H1 (cell line): ENCODE measurements at regions not wholly inside any gene's neighbourhood (a gene's known extent, or its start where the extent isn't known, plus 50 kb on each side); places are given as distances from the start of the nearest gene placed in this dataset.

Experiments used
- KDM4A ChIP-seq: IDR thresholded peaks from one replicate; pipeline ENCODE4 v1.7.1; 2012; ENCODE audit warnings: low read depth, mild to moderate bottlenecking, moderate library complexity, low read length, inconsistent platforms; ENCODE audit not compliant: severe bottlenecking
- SIN3A ChIP-seq, 2 experiments: IDR thresholded peaks in 1 of 2; conservative IDR thresholded peaks in 1 of 2; 2 replicates each; pipeline ENCODE4 v1.6.1; 2011 to 2012; ENCODE audit warnings: low read length in 2 of 2, improper control_type of control experiment in 1 of 2, low read depth in 1 of 2, mild to moderate bottlenecking in 1 of 2
- TF ChIP-seq, protein P1 (sequence below): fragments of 300-600 bp; sonication (generic); IDR thresholded peaks from 2 replicates; pipeline ENCODE4 v1.7.1; 2012; ENCODE audit warnings: low read length, moderate library complexity, mild to moderate bottlenecking, inconsistent platforms; ENCODE audit not compliant: insufficient replicate concordance

- TF ChIP-seq, protein P1, sequence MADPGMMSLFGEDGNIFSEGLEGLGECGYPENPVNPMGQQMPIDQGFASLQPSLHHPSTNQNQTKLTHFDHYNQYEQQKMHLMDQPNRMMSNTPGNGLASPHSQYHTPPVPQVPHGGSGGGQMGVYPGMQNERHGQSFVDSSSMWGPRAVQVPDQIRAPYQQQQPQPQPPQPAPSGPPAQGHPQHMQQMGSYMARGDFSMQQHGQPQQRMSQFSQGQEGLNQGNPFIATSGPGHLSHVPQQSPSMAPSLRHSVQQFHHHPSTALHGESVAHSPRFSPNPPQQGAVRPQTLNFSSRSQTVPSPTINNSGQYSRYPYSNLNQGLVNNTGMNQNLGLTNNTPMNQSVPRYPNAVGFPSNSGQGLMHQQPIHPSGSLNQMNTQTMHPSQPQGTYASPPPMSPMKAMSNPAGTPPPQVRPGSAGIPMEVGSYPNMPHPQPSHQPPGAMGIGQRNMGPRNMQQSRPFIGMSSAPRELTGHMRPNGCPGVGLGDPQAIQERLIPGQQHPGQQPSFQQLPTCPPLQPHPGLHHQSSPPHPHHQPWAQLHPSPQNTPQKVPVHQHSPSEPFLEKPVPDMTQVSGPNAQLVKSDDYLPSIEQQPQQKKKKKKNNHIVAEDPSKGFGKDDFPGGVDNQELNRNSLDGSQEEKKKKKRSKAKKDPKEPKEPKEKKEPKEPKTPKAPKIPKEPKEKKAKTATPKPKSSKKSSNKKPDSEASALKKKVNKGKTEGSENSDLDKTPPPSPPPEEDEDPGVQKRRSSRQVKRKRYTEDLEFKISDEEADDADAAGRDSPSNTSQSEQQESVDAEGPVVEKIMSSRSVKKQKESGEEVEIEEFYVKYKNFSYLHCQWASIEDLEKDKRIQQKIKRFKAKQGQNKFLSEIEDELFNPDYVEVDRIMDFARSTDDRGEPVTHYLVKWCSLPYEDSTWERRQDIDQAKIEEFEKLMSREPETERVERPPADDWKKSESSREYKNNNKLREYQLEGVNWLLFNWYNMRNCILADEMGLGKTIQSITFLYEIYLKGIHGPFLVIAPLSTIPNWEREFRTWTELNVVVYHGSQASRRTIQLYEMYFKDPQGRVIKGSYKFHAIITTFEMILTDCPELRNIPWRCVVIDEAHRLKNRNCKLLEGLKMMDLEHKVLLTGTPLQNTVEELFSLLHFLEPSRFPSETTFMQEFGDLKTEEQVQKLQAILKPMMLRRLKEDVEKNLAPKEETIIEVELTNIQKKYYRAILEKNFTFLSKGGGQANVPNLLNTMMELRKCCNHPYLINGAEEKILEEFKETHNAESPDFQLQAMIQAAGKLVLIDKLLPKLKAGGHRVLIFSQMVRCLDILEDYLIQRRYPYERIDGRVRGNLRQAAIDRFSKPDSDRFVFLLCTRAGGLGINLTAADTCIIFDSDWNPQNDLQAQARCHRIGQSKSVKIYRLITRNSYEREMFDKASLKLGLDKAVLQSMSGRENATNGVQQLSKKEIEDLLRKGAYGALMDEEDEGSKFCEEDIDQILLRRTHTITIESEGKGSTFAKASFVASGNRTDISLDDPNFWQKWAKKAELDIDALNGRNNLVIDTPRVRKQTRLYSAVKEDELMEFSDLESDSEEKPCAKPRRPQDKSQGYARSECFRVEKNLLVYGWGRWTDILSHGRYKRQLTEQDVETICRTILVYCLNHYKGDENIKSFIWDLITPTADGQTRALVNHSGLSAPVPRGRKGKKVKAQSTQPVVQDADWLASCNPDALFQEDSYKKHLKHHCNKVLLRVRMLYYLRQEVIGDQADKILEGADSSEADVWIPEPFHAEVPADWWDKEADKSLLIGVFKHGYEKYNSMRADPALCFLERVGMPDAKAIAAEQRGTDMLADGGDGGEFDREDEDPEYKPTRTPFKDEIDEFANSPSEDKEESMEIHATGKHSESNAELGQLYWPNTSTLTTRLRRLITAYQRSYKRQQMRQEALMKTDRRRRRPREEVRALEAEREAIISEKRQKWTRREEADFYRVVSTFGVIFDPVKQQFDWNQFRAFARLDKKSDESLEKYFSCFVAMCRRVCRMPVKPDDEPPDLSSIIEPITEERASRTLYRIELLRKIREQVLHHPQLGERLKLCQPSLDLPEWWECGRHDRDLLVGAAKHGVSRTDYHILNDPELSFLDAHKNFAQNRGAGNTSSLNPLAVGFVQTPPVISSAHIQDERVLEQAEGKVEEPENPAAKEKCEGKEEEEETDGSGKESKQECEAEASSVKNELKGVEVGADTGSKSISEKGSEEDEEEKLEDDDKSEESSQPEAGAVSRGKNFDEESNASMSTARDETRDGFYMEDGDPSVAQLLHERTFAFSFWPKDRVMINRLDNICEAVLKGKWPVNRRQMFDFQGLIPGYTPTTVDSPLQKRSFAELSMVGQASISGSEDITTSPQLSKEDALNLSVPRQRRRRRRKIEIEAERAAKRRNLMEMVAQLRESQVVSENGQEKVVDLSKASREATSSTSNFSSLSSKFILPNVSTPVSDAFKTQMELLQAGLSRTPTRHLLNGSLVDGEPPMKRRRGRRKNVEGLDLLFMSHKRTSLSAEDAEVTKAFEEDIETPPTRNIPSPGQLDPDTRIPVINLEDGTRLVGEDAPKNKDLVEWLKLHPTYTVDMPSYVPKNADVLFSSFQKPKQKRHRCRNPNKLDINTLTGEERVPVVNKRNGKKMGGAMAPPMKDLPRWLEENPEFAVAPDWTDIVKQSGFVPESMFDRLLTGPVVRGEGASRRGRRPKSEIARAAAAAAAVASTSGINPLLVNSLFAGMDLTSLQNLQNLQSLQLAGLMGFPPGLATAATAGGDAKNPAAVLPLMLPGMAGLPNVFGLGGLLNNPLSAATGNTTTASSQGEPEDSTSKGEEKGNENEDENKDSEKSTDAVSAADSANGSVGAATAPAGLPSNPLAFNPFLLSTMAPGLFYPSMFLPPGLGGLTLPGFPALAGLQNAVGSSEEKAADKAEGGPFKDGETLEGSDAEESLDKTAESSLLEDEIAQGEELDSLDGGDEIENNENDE: no peak
- no peak for TF ChIP-seq KDM4A
- TF ChIP-seq SIN3A (conservative IDR thresholded peaks at IDR 0.05 in 1 of 2, IDR thresholded peaks at IDR 0.05 in 1 of 2; ENCODE audit: low read depth in 1 of 2, low read length in 2 of 2): no peak
Observed at GRCh38 chr14:49092345-49092744, 493.8 kb downstream of the RPS29 start (continued).
